Left lobe of liver (tissue), 2 donors: ENCODE measurements at regions not wholly inside any gene's neighbourhood (a gene's known extent, or its start where the extent isn't known, plus 50 kb on each side); places are given as distances from the start of the nearest gene placed in this dataset.
"Not testable (repeated sequence)": the region's sequence is repeated elsewhere in the genome, so short reads cannot be mapped to it uniquely, and the experiment has no call there.

Experiments used
- ATAC-seq: fragments of 200-7000 bp; cut with Tn5 transposase; one replicate; pipeline ENCODE4 v1.9.1; 2020; ENCODE audit warnings: mild to moderate bottlenecking, moderate library complexity
- DNase-seq: peaks from one replicate; pipeline ENCODE4 v3.0.0-alpha.2; 2020; ENCODE audit warnings: low spot score
- donor health status: DM: no; HTN: no; CAD: no; lungs with moderate emphysema.
- donor health status: DM: no; HTN: yes; CAD: no.

DNA sequence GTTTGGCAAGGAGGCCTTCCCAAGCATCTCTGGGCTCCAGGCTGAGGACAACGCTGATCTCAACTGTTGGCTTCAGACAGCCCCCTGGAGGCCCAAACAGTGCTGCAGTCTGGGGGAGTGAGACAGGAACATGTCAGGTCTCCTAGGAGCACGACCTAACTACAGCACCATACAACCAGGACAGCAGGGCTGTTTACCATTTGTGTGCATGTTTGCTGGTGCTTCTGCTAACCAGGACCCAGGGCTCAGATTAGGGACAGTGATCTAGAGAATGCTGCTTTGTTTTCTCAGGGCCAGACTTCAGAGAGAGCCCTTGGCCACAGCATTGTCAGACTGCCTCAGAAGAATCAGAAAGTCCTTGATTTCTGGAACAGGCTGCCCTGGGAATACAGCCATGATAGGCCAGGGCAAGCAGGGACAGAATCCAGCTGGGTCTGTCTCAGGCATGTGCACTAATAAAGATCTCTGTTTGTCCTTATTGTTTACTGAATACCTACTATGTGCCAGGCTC is 126.5 kb downstream of the VPREB1 start:
- DNase-seq: peak; percentile 19
- no peak for ATAC-seq

DNA sequence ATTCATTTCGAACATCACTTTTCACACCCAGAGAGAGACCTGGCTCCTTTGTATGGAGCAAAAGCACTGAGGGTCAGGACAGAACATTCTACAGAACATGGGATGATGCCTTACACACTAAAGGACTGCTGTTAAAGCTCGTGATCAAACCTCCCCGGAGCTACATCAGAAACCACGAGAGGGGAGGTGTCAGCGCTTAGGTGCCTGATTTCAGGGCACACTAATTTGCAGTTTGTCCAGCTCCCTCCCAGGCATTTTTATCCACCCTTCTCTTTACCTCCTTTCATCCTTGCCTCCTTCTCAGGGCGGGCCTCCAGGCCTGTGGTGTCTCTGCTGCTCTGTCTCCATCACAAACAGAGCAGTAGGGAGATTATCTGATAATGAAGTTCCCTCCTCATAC is 127.5 kb downstream of the VPREB1 start:
- ATAC-seq (no peak), DNase-seq (no peak)

DNA sequence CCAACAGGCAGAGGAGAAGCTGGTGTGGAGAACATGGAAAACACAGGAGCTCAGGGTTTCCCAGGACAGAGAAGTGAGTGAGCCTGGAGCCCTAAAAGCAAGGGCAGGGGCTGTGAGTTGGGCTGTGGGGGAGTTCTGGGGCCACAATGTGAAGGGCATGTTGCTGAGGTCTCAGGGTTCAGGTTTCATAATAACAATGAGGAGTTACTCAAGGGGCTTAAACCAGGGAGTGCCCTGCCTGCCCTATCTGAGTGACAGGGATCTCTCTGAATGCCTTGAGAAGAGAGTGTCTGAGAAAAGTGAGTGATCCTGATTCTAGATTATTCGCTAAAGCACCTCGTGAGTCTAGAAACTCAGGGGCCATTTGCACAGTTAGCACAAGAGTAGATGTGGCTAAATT is 129.6 kb downstream of the VPREB1 start:
- DNase-seq (no peak), ATAC-seq (no peak)

DNA sequence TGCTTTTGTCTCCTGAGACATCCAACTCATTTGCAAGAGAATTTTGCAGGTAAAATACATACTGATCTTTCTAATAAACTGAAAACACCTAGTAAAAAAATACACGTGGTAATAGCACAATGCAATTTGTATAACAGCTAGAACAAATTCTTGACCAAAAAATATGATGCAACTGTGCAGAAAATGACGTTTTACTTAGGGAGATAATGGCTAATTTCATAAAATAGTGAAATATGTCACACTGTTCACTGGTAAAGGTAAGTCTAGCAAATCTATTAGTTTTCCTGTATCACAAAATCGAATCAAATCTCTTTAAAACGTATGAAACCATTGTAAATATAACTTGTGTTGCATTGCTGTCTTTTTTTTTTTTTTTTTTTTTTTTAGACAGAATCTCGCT is 130.0 kb downstream of the VPREB1 start:
- DNase-seq (no peak), ATAC-seq (no peak)

DNA sequence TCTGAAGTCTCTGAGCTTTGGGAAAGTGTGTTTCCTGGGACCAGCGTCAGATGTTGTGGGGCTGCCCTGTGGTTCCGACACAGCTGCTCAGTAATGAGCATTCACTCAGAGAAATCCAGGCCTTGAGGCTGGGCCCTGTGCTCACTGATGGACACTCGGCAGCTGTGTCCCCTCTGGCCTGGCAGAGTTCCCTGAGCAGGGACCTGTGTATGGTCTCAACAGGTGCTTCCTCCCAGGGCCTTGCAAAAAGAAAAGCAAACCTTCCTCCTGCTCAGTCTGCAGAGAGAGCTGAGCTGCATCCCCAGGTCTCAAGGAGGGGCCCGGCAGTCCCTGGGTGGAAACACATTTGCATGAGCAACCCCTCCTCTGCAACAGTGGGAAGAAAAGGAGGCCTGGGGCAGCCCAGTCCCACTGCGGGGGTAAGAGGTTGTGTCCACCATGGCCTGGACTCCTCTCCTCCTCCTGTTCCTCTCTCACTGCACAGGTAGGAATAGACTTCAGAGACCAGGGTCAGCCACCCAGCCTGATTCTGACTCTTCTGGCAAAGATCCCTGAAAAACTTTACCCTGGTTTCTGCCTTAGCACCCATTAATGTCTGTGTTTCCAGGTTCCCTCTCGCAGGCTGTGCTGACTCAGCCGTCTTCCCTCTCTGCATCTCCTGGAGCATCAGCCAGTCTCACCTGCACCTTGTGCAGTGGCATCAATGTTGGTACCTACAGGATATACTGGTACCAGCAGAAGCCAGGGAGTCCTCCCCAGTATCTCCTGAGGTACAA is 131.2 kb downstream of the VPREB1 start:
- no peak for ATAC-seq
- peak; percentile 35 for DNase-seq

DNA sequence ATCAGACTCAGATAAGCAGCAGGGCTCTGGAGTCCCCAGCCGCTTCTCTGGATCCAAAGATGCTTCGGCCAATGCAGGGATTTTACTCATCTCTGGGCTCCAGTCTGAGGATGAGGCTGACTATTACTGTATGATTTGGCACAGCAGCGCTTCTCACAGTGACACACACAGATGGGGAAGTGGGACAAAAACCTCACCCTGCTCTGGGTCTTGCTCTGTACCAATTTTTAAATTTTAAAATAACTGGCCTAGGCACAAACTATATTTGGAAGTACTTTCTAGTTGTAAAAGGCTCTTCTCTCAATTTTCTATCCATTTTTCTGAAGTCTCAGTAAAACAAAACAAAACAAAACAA is 131.7 kb downstream of the VPREB1 start:
- ATAC-seq (no peak), DNase-seq (no peak)

DNA sequence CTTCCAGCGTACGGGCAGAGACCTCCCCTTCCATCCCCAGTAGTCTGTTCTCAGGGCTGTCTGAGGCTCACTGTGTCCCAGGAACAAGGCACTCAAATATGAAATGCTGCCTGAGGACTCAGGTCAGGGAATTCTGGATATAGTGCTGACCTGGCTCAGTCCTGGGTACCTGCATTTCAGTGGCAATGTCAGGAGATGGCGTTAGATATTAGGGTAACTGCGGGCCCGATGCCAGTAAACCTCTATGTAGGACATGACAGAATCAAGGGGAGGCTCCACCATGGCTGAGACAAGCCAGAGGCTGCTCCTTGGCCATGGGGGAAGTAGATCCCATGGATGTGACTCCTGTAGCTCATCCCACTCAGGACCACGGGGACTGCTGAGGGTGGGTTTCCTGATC is 131.7 kb downstream of the ZNF280B start:
- ATAC-seq: not testable (repeated sequence)
- peak; percentile 18 for DNase-seq

DNA sequence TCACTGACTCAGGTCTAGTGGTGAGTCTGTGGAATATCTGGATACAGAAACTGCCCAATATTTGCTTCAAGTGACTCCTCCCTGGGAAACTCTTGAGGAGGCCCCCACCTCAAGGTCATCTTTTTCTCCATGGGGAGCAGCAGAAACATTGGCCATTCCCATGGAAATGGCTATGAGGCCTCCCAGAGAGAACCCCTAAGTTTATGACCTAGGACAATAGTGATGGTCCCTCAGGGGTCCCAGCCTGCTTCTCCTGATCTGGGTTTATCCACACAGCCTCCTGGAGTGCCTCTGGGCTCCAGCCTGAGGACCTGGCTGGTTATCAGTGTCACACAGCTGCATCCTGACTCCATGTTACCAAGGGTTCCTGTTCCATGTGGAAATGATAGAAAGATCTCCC is 131.2 kb downstream of the ZNF280B start:
- no peak for ATAC-seq
- no peak for DNase-seq

DNA sequence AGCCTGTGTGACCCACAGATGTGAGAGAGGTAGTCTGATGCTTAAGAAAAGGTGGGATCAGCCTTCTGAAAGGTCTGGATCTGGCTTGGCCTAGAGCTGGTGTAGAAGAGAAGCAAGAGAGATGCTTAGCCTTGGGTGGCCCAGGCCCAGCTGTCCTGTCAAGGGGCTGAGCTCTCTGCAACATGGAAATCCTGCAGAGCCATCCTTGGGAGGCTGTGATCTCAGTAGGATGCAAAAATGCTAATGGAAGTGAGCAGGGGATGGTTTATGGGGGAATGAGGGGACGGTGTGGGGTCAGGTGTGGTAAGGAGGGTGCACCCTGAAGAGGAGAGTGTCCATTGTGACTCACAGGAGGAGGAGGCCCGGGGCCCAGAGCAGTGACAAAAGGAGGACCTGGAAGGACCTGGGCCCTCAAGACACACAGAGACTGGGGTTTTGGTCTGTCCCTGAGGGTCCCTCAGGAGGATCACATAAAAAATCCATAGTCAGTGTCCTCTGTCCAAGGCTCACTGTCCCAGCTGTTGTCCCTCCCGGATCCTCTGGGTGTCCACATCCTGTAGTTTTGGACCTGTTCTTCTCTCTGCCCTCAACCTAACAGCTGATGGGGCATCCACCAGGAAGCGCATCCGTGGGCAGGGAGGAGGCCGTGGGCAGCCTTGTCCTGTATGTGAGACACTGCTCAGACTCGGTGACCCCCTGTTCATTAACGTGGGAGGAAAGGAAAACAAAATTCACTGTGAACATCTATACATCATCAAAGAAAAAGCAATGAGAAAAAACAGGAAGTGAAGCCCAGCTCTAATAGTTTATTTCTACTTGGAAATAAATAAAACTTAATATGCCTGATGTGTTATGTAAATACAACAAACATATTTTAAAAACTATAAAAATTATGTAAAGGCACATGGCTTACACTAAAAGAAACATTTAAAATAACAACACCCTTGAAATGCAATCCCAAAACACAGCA is 129.8 kb downstream of the ZNF280B start:
- no peak for ATAC-seq
- peak; percentile 19 for DNase-seq

DNA sequence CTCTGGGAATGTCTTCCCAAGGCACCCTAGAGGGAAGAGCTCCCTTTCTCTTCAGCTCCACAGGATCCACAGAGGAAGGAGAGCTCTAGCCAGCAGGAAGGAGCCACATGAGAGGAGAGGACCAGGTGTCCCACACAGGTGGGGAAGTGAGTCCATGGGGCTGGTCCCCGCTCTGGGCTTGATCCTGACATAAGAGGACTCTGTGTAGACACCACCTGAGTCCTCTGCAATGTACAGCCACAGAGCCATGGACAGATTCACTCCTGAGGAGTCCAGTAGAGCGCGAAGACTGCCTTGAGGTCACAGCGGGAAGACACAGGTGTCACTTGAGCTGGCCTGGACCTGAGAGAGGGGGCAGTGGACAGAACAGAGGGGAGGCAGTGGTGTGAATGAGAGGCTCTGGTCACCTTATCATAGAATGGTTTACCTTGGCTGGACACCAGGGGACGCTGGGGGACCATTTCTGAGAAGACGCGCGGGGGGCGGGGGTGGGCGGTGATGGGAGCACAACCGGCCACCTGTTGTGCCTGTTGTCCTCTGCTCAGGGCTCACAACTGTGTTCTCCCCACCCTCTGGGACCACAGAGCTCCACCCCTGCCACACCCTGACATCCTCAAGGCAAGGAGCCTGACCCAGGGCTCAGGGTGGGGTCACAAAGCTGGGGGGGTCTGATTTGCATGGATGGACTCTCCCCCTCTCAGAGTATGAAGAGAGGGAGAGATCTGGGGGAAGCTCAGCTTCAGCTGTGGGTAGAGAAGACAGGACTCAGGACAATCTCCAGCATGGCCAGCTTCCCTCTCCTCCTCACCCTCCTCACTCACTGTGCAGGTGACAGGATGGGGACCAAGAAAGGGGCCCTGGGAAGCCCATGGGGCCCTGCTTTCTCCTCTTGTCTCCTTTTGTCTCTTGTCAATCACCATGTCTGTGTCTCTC is 128.2 kb downstream of the ZNF280B start:
- peak; percentile 35 for ATAC-seq
- no peak for DNase-seq

DNA sequence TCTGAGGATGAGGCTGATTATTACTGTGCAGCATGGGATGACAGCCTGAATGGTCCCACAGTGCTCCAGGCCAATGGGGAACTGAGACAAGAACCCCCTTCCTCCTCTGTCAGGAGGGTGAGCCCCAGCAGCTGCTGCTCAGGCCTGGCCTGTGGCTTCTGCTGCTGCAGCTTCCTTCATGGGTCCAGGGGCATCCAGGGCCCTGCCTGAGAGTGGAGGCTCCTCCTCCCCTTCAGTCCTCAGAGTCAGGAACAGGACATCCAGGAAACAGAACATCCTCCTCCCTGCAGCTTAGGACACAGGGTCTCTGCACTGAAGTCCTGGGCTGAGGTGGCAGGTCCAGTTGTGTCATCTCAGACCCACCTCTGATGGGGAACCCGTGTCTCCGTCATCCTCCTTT is 127.2 kb downstream of the ZNF280B start:
- peak; percentile 27 for DNase-seq
- ATAC-seq: not testable (repeated sequence)

DNA sequence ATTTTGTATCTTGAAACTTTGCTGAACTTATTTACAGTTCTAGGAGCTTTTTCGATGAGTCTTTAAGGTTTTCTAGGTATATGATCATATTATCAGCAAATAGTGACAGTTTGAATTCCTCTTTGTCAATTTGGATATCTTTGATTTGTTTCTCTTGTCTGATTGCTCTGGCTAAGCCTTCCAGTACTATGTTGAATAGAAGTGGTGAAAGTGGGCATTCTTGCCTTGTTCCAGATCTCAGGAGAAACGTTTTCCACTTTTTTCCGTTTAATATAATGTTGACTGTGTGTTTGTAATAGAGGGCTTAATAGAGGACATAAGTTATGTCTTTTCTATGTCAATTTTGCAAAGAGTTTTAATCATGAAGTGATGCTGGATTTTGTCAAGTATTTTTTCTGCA is 124.3 kb downstream of the ZNF280B start:
- DNase-seq (no peak), ATAC-seq (no peak)

DNA sequence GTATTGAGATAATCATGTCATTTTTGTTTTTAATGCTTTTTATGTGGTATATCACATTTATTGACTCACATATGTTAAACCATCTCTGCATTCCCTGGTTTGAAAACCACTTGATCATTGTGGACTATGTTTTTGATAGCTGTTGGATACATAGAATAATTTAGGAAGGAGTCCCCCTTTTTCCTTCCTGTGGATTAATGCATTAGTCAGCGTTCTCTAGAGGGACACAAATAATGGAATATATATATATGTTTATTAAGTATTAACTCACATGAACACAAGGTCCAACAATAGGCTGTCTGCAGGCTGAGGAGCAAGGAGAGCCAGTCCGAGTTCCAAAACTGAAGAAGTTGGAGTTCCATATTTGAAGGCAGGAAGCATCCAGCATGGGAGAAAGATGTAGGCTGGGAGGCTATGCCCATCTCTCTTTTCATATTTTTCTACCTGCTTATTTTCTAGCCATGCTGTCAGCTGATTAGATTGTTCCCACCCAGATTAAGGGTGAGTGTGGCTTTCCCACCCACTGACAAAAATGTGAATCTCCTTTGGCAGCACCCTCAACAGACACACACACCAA is 123.8 kb downstream of the ZNF280B start:
- no peak for ATAC-seq
- DNase-seq: no peak

DNA sequence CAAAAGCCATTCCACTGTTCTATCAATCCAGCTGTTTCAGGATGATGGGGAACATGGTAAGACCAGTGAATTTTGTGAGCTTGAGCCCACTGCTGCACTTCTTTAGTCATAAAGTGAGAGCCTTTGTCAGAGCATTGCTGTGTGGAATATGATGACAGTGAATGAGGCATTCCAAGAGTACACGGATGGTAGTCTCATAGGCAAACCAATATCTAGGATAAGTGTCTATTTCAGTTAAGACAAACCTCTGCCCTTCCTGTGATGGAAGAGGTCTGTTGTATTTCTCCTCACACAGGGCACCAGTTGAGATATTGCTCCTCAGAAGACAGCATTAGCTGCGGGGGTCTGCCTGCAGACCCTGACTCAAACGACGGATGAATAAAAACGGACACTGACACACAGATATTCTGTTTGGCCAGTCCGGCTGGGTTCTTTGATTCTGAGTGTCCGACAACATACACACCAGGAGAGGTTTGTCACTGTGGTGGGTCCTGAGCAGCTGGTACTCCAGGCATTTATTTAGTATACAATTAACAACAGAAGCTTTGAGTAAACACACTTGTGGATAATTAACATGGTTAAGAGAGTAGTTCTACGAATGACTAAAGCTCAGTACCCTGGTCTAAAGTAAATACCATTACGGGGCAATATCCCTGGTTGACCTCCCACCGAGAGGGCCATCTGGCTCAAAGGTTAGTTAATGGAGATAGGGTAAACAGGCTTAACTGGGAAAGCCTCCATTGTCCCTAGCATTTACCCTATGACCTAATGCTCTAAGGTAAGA is 121.7 kb downstream of the ZNF280B start:
- DNase-seq (peak; percentile 67), ATAC-seq (peak; percentile 87)

DNA sequence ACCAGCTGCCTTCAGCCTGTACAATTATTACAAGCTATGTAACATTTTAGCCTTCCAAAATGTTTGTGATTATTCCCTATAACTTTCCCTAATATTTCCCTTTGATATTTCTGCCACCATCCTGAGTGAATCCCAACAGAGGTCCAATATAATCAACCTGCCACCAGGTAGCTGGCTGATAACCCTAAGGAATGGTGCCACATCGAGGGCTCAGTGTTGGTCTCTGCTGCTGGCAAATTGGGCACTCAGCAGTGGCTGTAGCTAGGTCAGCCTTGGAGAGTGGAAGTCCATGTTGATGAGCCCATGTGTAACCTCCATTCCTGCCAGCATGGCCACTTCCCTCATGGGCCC is 121.2 kb downstream of the ZNF280B start:
- ATAC-seq (peak; percentile 13), DNase-seq (peak; percentile 31)

DNA sequence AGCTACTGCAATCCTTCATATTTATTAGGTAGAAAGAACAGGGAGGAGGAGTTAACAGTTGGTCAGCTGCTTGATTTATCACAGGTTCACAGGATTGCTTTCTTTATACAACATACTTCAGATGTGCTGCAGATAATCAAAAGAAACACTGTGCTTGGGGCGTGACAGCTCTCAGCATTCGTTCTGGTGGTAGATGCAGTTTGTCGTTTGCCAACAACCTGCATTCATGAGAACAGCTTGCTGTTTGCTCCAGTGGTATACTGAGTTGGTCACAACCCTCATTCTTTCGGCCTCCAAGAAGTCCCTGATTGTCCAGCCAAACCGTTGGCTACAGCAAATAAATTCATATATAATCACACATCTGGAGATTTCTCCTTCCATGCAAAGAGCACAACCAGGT is 120.5 kb downstream of the ZNF280B start:
- ATAC-seq (no peak), DNase-seq (peak; percentile 14)

DNA sequence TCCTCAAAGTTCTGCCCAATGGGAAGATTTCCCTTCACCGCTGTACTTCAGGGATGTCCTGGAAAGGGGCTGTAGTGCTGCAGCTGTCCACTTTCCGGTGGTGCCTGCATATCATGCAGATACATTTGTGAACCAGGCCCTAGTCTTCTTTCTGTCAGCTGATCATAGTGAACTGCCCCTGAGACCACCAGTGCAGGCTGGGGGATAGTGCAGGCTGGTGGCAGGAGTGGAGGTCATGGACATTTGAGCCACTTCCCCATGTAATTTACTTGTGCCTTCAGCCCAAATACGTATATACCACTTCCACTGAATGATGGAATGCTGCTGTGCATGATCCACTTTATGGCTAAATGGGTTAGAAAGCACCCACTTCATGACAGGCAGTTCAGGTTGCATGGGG is 120.0 kb downstream of the ZNF280B start:
- peak; percentile 29 for DNase-seq
- no peak for ATAC-seq

DNA sequence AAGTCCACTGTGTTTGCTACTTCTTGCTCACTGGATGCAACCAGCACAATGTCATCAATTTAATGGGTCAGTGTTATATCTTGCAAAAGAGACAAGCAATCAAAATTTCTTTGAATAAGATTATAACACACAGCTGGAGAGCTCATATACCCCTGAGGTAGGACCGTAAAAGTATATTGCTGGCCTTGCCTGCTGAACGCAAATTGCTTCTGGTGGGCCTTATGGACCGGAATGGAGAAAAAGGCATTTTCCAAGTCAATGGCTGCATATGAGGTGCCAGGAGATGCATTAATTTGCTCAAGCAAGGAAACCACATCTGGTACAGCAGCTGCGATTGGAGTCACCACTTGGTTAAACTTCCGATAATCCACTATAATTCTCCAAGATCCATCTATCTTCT is 119.1 kb downstream of the ZNF280B start:
- DNase-seq (no peak), ATAC-seq (no peak)

DNA sequence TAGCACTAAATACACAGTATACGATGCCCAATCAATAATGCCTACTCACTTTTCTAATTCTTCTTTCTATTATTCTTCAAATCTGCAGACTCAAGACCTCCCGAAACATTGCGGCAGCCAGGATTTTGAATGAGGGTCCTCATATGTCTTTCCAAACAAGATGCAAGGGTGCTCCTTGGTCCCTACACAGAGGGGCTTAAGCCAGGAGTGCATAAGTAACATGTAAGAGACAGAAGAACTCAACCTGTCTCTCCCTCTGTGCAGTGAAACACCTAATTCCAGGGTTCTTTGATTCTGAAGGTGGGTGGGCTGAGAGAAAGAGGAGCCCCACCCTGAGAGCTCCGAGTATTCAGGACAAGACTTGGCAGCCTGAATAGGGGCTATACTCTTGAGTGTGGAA is 117.6 kb downstream of the ZNF280B start:
- DNase-seq (no peak), ATAC-seq (no peak)

DNA sequence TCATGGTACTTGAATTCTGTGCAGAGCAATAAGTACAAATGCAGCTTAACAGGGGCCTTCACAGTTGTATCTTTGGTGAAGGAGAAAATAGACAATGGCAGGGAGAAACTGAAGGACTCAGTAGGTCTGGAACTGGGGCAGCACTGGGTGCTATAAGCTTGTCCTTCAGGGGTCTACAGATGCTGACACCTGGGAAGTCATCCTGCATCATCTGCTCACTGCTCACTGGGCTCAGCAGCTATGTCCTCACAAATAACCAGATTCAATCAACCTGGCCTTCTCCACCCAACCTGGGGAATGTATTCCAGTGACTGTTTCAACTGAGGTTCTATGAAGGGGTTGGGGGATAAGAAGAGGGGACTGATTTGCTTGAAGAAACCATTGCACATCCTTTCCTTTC is 117.0 kb downstream of the ZNF280B start:
- ATAC-seq (no peak), DNase-seq (no peak)
